ENCODE measurements at regions not wholly inside any gene's neighbourhood (a gene's known extent, or its start where the extent isn't known, plus 50 kb on each side); places are given as distances from the start of the nearest gene placed in this dataset.
"Not testable (repeated sequence)": the region's sequence is repeated elsewhere in the genome, so short reads cannot be mapped to it uniquely, and the experiment has no call there.

- H3K4me3 ChIP-seq; H3K9me3 ChIP-seq; intact Hi-C loops (cut with DNase I); H3K27me3 ChIP-seq (ENCODE audit: low read depth); H3K27ac ChIP-seq; ATAC-seq; H3K36me3 ChIP-seq; H3K4me1 ChIP-seq: not testable (repeated sequence)
- peak; percentile 20 for DNase-seq
Measured at GRCh38 chr22:10710923-10711322, 4817.1 kb upstream of the OR11H1 start.

GRCh38 chr22:10722804-10723203 lies 4805.2 kb upstream of the OR11H1 start:
- H3K4me1 ChIP-seq; H3K4me3 ChIP-seq; DNase-seq; H3K27me3 ChIP-seq (ENCODE audit: low read depth); intact Hi-C loops (cut with DNase I); H3K27ac ChIP-seq; H3K36me3 ChIP-seq: not testable (repeated sequence)
- H3K9me3 ChIP-seq, result peaks cover 10% of the 10 kb centered on the region
- peak; percentile 31 to 36 for ATAC-seq

GRCh38 chr22:10723966-10724365 lies 4804.0 kb upstream of the OR11H1 start:
- H3K4me1 ChIP-seq; ATAC-seq; H3K27ac ChIP-seq; intact Hi-C loops (cut with DNase I); H3K36me3 ChIP-seq; H3K27me3 ChIP-seq (ENCODE audit: low read depth); H3K4me3 ChIP-seq; DNase-seq: not testable (repeated sequence)
- H3K9me3 ChIP-seq, result peaks cover 10% of the 10 kb centered on the region

- TF ChIP-seq CTCF (IDR thresholded peaks at IDR 0.05), result no peak
- Histone ChIP-seq H3K27me3 (ENCODE audit: low read depth) (no peaks in the 10 kb centered on the region), H3K4me3 (no peak overlapping the region), H3K9me3 (peaks cover 23% of the 10 kb centered on the region), H3K36me3 (no peaks in the 10 kb centered on the region), H3K4me1 (no peaks in the 10 kb centered on the region), H3K27ac (no peak overlapping the region)
- ATAC-seq, result peak in 1 of 2 donors; percentile 5
- intact Hi-C loops (cut with DNase I), result no loop called here
- no peak for DNase-seq
Measured at GRCh38 chr22:10727393-10727792, 4800.6 kb upstream of the OR11H1 start.

- peaks cover 25% of the 10 kb centered on the region for H3K9me3 ChIP-seq
- ATAC-seq; intact Hi-C loops (cut with DNase I); H3K36me3 ChIP-seq; DNase-seq; H3K4me3 ChIP-seq; H3K27ac ChIP-seq; H3K27me3 ChIP-seq (ENCODE audit: low read depth); H3K4me1 ChIP-seq: not testable (repeated sequence)
Measured at GRCh38 chr22:10729979-10730378, 4798.0 kb upstream of the OR11H1 start.

GRCh38 chr22:10730706-10731105 lies 4797.3 kb upstream of the OR11H1 start:
- ATAC-seq; intact Hi-C loops (cut with DNase I); H3K27ac ChIP-seq; H3K36me3 ChIP-seq; DNase-seq; H3K27me3 ChIP-seq (ENCODE audit: low read depth); H3K4me1 ChIP-seq; H3K4me3 ChIP-seq: not testable (repeated sequence)
- H3K9me3 ChIP-seq, result peaks cover 25% of the 10 kb centered on the region

GRCh38 chr22:10731246-10731974 lies 4796.6 kb upstream of the OR11H1 start:
- H3K27me3 ChIP-seq (ENCODE audit: low read depth); intact Hi-C loops (cut with DNase I); DNase-seq; H3K4me3 ChIP-seq; H3K27ac ChIP-seq; H3K36me3 ChIP-seq; H3K4me1 ChIP-seq: not testable (repeated sequence)
- peaks cover 25% of the 10 kb centered on the region for H3K9me3 ChIP-seq
- ATAC-seq, result peak; percentile 2 to 6

GRCh38 chr22:10735075-10735474 lies 4792.9 kb upstream of the OR11H1 start:
- H3K36me3 ChIP-seq; H3K4me1 ChIP-seq; intact Hi-C loops (cut with DNase I); H3K27ac ChIP-seq; H3K4me3 ChIP-seq; H3K27me3 ChIP-seq (ENCODE audit: low read depth); DNase-seq: not testable (repeated sequence)
- H3K9me3 ChIP-seq, result peaks cover 22% of the 10 kb centered on the region
- ATAC-seq, result peak; percentile 4 to 15

GRCh38 chr22:10736879-10737278 lies 4791.1 kb upstream of the OR11H1 start:
- intact Hi-C loops (cut with DNase I); H3K27ac ChIP-seq; H3K27me3 ChIP-seq (ENCODE audit: low read depth); H3K4me3 ChIP-seq; H3K4me1 ChIP-seq; H3K36me3 ChIP-seq; ATAC-seq: not testable (repeated sequence)
- DNase-seq, result peak; percentile 44
- peaks cover 10% of the 10 kb centered on the region for H3K9me3 ChIP-seq

- H3K9me3 ChIP-seq, H3K27ac ChIP-seq, ATAC-seq: not testable (repeated sequence)
Measured at GRCh38 chr22:10737931-10738330, 4790.1 kb upstream of the OR11H1 start.

More at GRCh38 chr22:10737931-10738330, 4790.1 kb upstream of the OR11H1 start:
- H3K4me3 ChIP-seq; intact Hi-C loops (cut with DNase I); H3K27me3 ChIP-seq (ENCODE audit: low read depth); DNase-seq; H3K4me1 ChIP-seq; H3K36me3 ChIP-seq: not testable (repeated sequence)

Data from lower lobe of right lung (tissue), 2 donors.